SK-N-SH (cell line): ENCODE measurements at regions not wholly inside any gene's neighbourhood (a gene's known extent, or its start where the extent isn't known, plus 50 kb on each side); places are given as distances from the start of the nearest gene placed in this dataset.

Source experiments
- CTCF ChIP-seq: fragments of 200-600 bp; sonication (generic); IDR thresholded peaks from 2 replicates; pipeline ENCODE4 v1.6.1; 2017; ENCODE audit warnings: antibody characterized with exemption, mild to moderate bottlenecking, moderate library complexity
- EP300 ChIP-seq, 2 experiments: IDR thresholded peaks; 2 replicates each; pipeline versions ENCODE4 v1.4.0 to v1.6.1; 2012; ENCODE audit warnings: borderline replicate concordance in 1 of 2, low read depth in 1 of 2, low read length in 1 of 2
- FOXJ3 ChIP-seq: sonication (generic); formaldehyde crosslinking; IDR thresholded peaks from 2 replicates; pipeline ENCODE4 v1.5.1; 2020; ENCODE audit warnings: mild to moderate bottlenecking, missing genetic modification reagents
- GABPA ChIP-seq: IDR thresholded peaks from 2 replicates; pipeline ENCODE4 v1.4.0; 2012; ENCODE audit warnings: low read depth, mild to moderate bottlenecking
- GATA2 ChIP-seq: sonication (generic); formaldehyde crosslinking; IDR thresholded peaks from 2 replicates; pipeline ENCODE4 v1.5.0; 2020; ENCODE audit warnings: mild to moderate bottlenecking, missing genetic modification reagents
- MAX ChIP-seq: IDR thresholded peaks from 2 replicates; pipeline ENCODE4 v1.4.0; 2012; ENCODE audit warnings: low read depth
- MEF2A ChIP-seq: IDR thresholded peaks from 2 replicates; pipeline ENCODE4 v1.4.0; 2012; ENCODE audit warnings: low read depth, borderline replicate concordance
- MXI1 ChIP-seq: IDR thresholded peaks from 2 replicates; pipeline ENCODE4 v1.6.1; 2012; ENCODE audit warnings: mild to moderate bottlenecking, low read depth, low read length, improper control_type of control experiment
- POLR2AphosphoS5 ChIP-seq: IDR thresholded peaks from 2 replicates; pipeline ENCODE4 v1.6.1; 2012; ENCODE audit warnings: low read depth, low read length
- RFX5 ChIP-seq: IDR thresholded peaks from 2 replicates; pipeline ENCODE4 v1.6.1; 2012; ENCODE audit warnings: mild to moderate bottlenecking, improper control_type of control experiment, low read length
- ZBTB33 ChIP-seq: IDR thresholded peaks from 2 replicates; pipeline ENCODE4 v1.4.0; 2012; ENCODE audit warnings: low read depth, borderline replicate concordance
- TF ChIP-seq, protein P1 (sequence below): IDR thresholded peaks from 2 replicates; pipeline ENCODE4 v1.4.0; 2012; ENCODE audit warnings: low read depth, borderline replicate concordance

DNA sequence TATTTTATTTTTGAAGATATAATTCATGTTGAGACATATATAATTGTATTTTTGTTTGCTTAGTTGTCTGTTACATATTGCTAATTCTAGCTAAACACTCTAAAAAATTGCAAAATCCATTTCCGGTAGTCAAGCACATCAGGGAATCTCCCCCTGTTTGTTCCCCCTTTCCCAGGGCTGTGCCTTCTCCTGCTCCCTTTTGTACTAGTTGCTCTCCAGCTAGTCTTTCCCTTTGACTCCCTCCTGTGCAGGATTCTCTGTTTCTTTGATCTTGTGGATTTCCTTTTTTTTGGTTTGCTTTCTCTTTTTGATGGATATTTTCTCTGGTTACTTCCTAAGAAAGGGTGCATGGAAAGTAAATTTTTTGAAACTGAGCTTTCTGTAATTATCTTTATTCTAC is 188.1 kb upstream of the PLET1 start:
- TF ChIP-seq EP300 (IDR thresholded peaks at IDR 0.05; ENCODE audit: borderline replicate concordance in 1 of 2, low read depth in 1 of 2, low read length in 1 of 2) (no peak), CTCF (no peak), ZBTB33 (no peak), RFX5 (no peak), MXI1 (no peak), POLR2AphosphoS5 (no peak), MAX (no peak), FOXJ3 (no peak), GATA2 (CRISPR knock-in tag) (no peak), MEF2A (no peak), GABPA (no peak)
- TF ChIP-seq, protein P1, sequence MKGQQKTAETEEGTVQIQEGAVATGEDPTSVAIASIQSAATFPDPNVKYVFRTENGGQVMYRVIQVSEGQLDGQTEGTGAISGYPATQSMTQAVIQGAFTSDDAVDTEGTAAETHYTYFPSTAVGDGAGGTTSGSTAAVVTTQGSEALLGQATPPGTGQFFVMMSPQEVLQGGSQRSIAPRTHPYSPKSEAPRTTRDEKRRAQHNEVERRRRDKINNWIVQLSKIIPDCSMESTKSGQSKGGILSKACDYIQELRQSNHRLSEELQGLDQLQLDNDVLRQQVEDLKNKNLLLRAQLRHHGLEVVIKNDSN, result no peak
